ENCODE measurements at regions not wholly inside any gene's neighbourhood (a gene's known extent, or its start where the extent isn't known, plus 50 kb on each side); places are given as distances from the start of the nearest gene placed in this dataset.
"Not testable (repeated sequence)": the region's sequence is repeated elsewhere in the genome, so short reads cannot be mapped to it uniquely, and the experiment has no call there.

- TF ChIP-seq ZNF207 (IDR thresholded peaks at IDR 0.05; ENCODE audit: borderline replicate concordance); RAD21 (IDR thresholded peaks at IDR 0.05; ENCODE audit: insufficient read depth, low read depth, low read length); POLR2AphosphoS5 (IDR thresholded peaks at IDR 0.05; ENCODE audit: low read length); TCF7 (IDR thresholded peaks at IDR 0.05; ENCODE audit: borderline replicate concordance); FOXM1 (IDR thresholded peaks at IDR 0.05; ENCODE audit: low read depth, low read length); CUX1 (IDR thresholded peaks at IDR 0.05; ENCODE audit: insufficient replicate concordance, low read depth, low read length); TAF1 (IDR thresholded peaks at IDR 0.05; ENCODE audit: borderline replicate concordance, low read depth, low read length): not testable (repeated sequence)
- TF ChIP-seq, protein P1, sequence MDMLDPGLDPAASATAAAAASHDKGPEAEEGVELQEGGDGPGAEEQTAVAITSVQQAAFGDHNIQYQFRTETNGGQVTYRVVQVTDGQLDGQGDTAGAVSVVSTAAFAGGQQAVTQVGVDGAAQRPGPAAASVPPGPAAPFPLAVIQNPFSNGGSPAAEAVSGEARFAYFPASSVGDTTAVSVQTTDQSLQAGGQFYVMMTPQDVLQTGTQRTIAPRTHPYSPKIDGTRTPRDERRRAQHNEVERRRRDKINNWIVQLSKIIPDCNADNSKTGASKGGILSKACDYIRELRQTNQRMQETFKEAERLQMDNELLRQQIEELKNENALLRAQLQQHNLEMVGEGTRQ (IDR thresholded peaks at IDR 0.05; ENCODE audit: borderline replicate concordance, low read depth, low read length), result not testable (repeated sequence)
Observed at GRCh38 chr3:102008436-102008835, 159.1 kb downstream of the NFKBIZ start.
